HepG2 (cell line): ENCODE measurements at regions not wholly inside any gene's neighbourhood (a gene's known extent, or its start where the extent isn't known, plus 50 kb on each side); places are given as distances from the start of the nearest gene placed in this dataset.

ENCODE experiments used
- RBAK ChIP-seq: sonication (generic); formaldehyde crosslinking; IDR thresholded peaks from 2 replicates; pipeline ENCODE4 v1.5.1; 2020; ENCODE audit warnings: mild to moderate bottlenecking, missing genetic modification reagents
- TAF1 ChIP-seq: sonication (generic); formaldehyde crosslinking; IDR thresholded peaks from 2 replicates; pipeline ENCODE4 v1.4.0; 2020; ENCODE audit warnings: missing genetic modification reagents
- ZNF383 ChIP-seq: sonication (generic); formaldehyde crosslinking; IDR thresholded peaks from 2 replicates; pipeline ENCODE4 v1.4.0; 2020; ENCODE audit warnings: missing genetic modification reagents, mild to moderate bottlenecking, borderline replicate concordance

GRCh38 chr13:106696719-106697118 lies 128.8 kb upstream of the ARGLU1 start:
- TF ChIP-seq RBAK (CRISPR knock-in tag) (no peak), TAF1 (CRISPR knock-in tag) (no peak), ZNF383 (CRISPR knock-in tag) (no peak)
